D721Med (cell line): ENCODE measurements at regions not wholly inside any gene's neighbourhood (a gene's known extent, or its start where the extent isn't known, plus 50 kb on each side); places are given as distances from the start of the nearest gene placed in this dataset.

Source experiments
- DNase-seq: peaks from one replicate; pipeline ENCODE4 v3.0.0; 2011; ENCODE audit warnings: low spot score; ENCODE audit not compliant: insufficient read length
- FAIRE-seq: peaks from 2 replicates; lab custom pipeline; 2011; peaks lifted over from hg19 to GRCh38; lab: Jason Lieb, UNC
- CTCF ChIP-seq: IDR thresholded peaks from 2 replicates; pipeline ENCODE4 v1.5.1; 2012; ENCODE audit warnings: mild to moderate bottlenecking, control low read depth; ENCODE audit not compliant: insufficient read depth; ENCODE audit errors: missing control alignments

- DNase-seq, result no peak
- no peak for FAIRE-seq
- TF ChIP-seq CTCF, result no peak
Observed at GRCh38 chr15:101561584-101561906, 72.0 kb upstream of the PCSK6 start.

GRCh38 chr15:101560722-101561583 is 71.4 kb upstream of the PCSK6 start:
- FAIRE-seq (no peak), DNase-seq (no peak)
- no peak for TF ChIP-seq CTCF

- DNase-seq (no peak), FAIRE-seq (no peak)
- TF ChIP-seq CTCF, result no peak
Observed at GRCh38 chr15:101559952-101560351, 70.4 kb upstream of the PCSK6 start.

- no peak for TF ChIP-seq CTCF
- FAIRE-seq, result no peak
- no peak for DNase-seq
Observed at GRCh38 chr15:101558221-101558941, 68.9 kb upstream of the PCSK6 start.

- no peak for FAIRE-seq
- no peak for DNase-seq
- TF ChIP-seq CTCF, result no peak
Observed at GRCh38 chr15:101556273-101556672, 66.8 kb upstream of the PCSK6 start.

GRCh38 chr15:101554115-101554915 is 64.8 kb upstream of the PCSK6 start:
- TF ChIP-seq CTCF, result no peak
- DNase-seq, result no peak
- FAIRE-seq, result no peak
